Osteoblast (primary cell): ENCODE measurements at regions not wholly inside any gene's neighbourhood (a gene's known extent, or its start where the extent isn't known, plus 50 kb on each side); places are given as distances from the start of the nearest gene placed in this dataset.

Experiments
- DNase-seq: peaks from one replicate; pipeline ENCODE4 v3.0.0; 2011; ENCODE audit warnings: low spot score, mixed read lengths; ENCODE audit not compliant: insufficient read length; ENCODE audit errors: missing footprints
- H2AFZ ChIP-seq: 2 replicates; pipeline ENCODE4 v1.6.0; 2011; ENCODE audit warnings: mild to moderate bottlenecking, low read length
- H3K27ac ChIP-seq: 2 replicates; pipeline ENCODE4 v1.5.1; 2011; ENCODE audit warnings: mild to moderate bottlenecking, low read depth, low read length, moderate library complexity
- H3K27me3 ChIP-seq: 2 replicates; pipeline ENCODE4 v1.6.0; 2012; ENCODE audit warnings: mild to moderate bottlenecking, control low read depth, inconsistent platforms, low read length, moderate library complexity; ENCODE audit not compliant: insufficient read depth
- H3K36me3 ChIP-seq: 2 replicates; pipeline ENCODE4 v1.5.1; 2011; ENCODE audit warnings: mild to moderate bottlenecking, low read length, control low read depth, moderate library complexity; ENCODE audit not compliant: insufficient read depth
- H3K4me1 ChIP-seq: 2 replicates; pipeline ENCODE4 v1.5.1; 2011; ENCODE audit warnings: mild to moderate bottlenecking, low read length, control low read depth, moderate library complexity; ENCODE audit not compliant: insufficient read depth
- H3K4me2 ChIP-seq: 2 replicates; pipeline ENCODE4 v1.6.0; 2011; ENCODE audit warnings: mild to moderate bottlenecking, low read length; ENCODE audit not compliant: insufficient read depth
- H3K4me3 ChIP-seq: fragments of 200-600 bp; sonication (generic); 3 replicates; pipeline ENCODE4 v1.5.1; 2012; ENCODE audit warnings: mild to moderate bottlenecking, low read length, inconsistent platforms; ENCODE audit not compliant: insufficient read depth
- H3K79me2 ChIP-seq: 2 replicates; pipeline ENCODE4 v1.6.0; 2012; ENCODE audit warnings: mild to moderate bottlenecking, low read length, control low read depth, inconsistent platforms; ENCODE audit not compliant: insufficient read depth
- H3K9me3 ChIP-seq: 2 replicates; pipeline ENCODE4 v1.5.1; 2011; ENCODE audit warnings: low read depth, low read length, control low read depth
- H4K20me1 ChIP-seq: 2 replicates; pipeline ENCODE4 v1.6.0; 2012; ENCODE audit warnings: mild to moderate bottlenecking, low read length, control low read depth; ENCODE audit not compliant: insufficient read depth
- CTCF ChIP-seq: IDR thresholded peaks from 2 replicates; pipeline ENCODE4 v1.5.1; 2011; ENCODE audit warnings: mild to moderate bottlenecking, low read depth, low read length, moderate library complexity; ENCODE audit errors: extremely low read depth

GRCh38 chr5:61625681-61626621 lies 293.9 kb downstream of the ZSWIM6 start:
- Histone ChIP-seq H3K4me2 (peak overlapping the region; percentile 82), H4K20me1 (no peaks in the 10 kb centered on the region), H3K27me3 (no peaks in the 10 kb centered on the region), H3K4me3 (peak overlapping the region; percentile 73), H3K79me2 (no peaks in the 10 kb centered on the region), H3K36me3 (no peaks in the 10 kb centered on the region), H2AFZ (peak overlapping the region; percentile 68), H3K9me3 (no peaks in the 10 kb centered on the region), H3K27ac (no peak overlapping the region), H3K4me1 (peaks cover 4% of the 10 kb centered on the region)
- DNase-seq = peak; percentile 92
- no peak for TF ChIP-seq CTCF

GRCh38 chr5:61626639-61627282 lies 294.7 kb downstream of the ZSWIM6 start:
- Histone ChIP-seq H2AFZ (no peak overlapping the region), H3K79me2 (no peaks in the 10 kb centered on the region), H3K27ac (no peak overlapping the region), H3K4me3 (no peak overlapping the region), H3K36me3 (no peaks in the 10 kb centered on the region), H3K9me3 (no peaks in the 10 kb centered on the region), H3K4me1 (peaks cover 11% of the 10 kb centered on the region), H3K27me3 (no peaks in the 10 kb centered on the region), H3K4me2 (no peak overlapping the region), H4K20me1 (no peaks in the 10 kb centered on the region)
- no peak for TF ChIP-seq CTCF
- DNase-seq = no peak

GRCh38 chr5:61627531-61627930 lies 295.5 kb downstream of the ZSWIM6 start:
- H4K20me1 ChIP-seq = no peaks in the 10 kb centered on the region
- no peak for DNase-seq
- H3K27ac ChIP-seq = no peak overlapping the region
- no peaks in the 10 kb centered on the region for H3K36me3 ChIP-seq
- no peak overlapping the region for H2AFZ ChIP-seq
- TF ChIP-seq CTCF = no peak
- peaks cover 9% of the 10 kb centered on the region for H3K4me1 ChIP-seq
- H3K79me2 ChIP-seq = no peaks in the 10 kb centered on the region
- no peak overlapping the region for H3K4me3 ChIP-seq
- no peaks in the 10 kb centered on the region for H3K9me3 ChIP-seq
- no peaks in the 10 kb centered on the region for H3K27me3 ChIP-seq
- no peak overlapping the region for H3K4me2 ChIP-seq

- Histone ChIP-seq H3K79me2 (no peaks in the 10 kb centered on the region), H3K36me3 (no peaks in the 10 kb centered on the region), H4K20me1 (no peaks in the 10 kb centered on the region), H3K9me3 (no peaks in the 10 kb centered on the region), H3K4me3 (no peak overlapping the region), H3K4me2 (peak overlapping the region; percentile 79), H3K4me1 (peaks cover 9% of the 10 kb centered on the region), H2AFZ (no peak overlapping the region), H3K27ac (no peak overlapping the region), H3K27me3 (no peaks in the 10 kb centered on the region)
- DNase-seq = no peak
- no peak for TF ChIP-seq CTCF
Measured at GRCh38 chr5:61630908-61631307, 298.9 kb downstream of the ZSWIM6 start.
